ENCODE measurements at regions not wholly inside any gene's neighbourhood (a gene's known extent, or its start where the extent isn't known, plus 50 kb on each side); places are given as distances from the start of the nearest gene placed in this dataset.

DNA sequence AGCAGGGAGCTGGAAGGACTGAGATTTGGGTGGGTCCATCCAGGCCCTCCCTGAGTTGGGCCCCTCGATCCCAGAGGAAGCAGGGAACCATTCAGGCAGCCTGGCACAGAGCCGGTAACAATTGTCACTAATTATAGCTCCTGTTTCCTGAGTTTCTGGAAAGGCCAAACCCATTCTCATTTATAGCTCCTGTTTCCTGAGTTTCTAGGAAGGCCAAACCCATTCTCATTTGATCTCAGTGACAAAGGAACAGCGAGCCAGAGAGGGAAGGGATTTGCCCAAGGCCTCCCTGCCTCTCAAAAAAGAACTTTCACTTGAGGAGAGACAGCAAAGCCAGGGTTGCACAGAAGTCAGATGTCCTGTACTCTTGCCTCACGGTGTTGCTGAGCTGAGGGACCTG, 521.9 kb downstream of the TYW1 start:
- no peaks in the 10 kb centered on the region for H3K36me3 ChIP-seq (ENCODE audit: control insufficient read depth in 2 of 2, insufficient read depth in 1 of 2, low read length in 2 of 2)
- TF ChIP-seq ZNF366 (tag by site-specific recombination; conservative IDR thresholded peaks at IDR 0.05) = no peak
- no peak for TF ChIP-seq SCRT1 (tag by site-specific recombination; IDR thresholded peaks at IDR 0.05; ENCODE audit: borderline replicate concordance)
- no peak for TF ChIP-seq ZNF121 (tag by site-specific recombination; IDR thresholded peaks at IDR 0.05)
- no peak for TF ChIP-seq ZNF624 (tag by site-specific recombination; IDR thresholded peaks at IDR 0.05)
- TF ChIP-seq ZNF768 (tag by site-specific recombination; IDR thresholded peaks at IDR 0.05) = no peak
- TF ChIP-seq, protein P1, sequence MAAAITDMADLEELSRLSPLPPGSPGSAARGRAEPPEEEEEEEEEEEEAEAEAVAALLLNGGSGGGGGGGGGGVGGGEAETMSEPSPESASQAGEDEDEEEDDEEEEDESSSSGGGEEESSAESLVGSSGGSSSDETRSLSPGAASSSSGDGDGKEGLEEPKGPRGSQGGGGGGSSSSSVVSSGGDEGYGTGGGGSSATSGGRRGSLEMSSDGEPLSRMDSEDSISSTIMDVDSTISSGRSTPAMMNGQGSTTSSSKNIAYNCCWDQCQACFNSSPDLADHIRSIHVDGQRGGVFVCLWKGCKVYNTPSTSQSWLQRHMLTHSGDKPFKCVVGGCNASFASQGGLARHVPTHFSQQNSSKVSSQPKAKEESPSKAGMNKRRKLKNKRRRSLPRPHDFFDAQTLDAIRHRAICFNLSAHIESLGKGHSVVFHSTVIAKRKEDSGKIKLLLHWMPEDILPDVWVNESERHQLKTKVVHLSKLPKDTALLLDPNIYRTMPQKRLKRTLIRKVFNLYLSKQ (tag by site-specific recombination; IDR thresholded peaks at IDR 0.05; ENCODE audit: borderline replicate concordance) = no peak
- H3K4me3 ChIP-seq (ENCODE audit: low read depth, low read length) = no peak overlapping the region
- H3K4me1 ChIP-seq (ENCODE audit: control insufficient read depth, insufficient read depth, low read length) = no peaks in the 10 kb centered on the region
- ChIA-PET POLR2A (interaction anchor here (0.6 kb wide), 1 partner anchor 33 kb away, joined by 3 read pairs; no protein-coding TSS in a partner anchor), CTCF (no interaction called here)
- no peak overlapping the region for H3K27ac ChIP-seq (ENCODE audit: extremely low read depth, low read depth, low read length)
- no peaks in the 10 kb centered on the region for H3K9me3 ChIP-seq (ENCODE audit: control insufficient read depth, insufficient read depth, low read depth, low read length)

DNA sequence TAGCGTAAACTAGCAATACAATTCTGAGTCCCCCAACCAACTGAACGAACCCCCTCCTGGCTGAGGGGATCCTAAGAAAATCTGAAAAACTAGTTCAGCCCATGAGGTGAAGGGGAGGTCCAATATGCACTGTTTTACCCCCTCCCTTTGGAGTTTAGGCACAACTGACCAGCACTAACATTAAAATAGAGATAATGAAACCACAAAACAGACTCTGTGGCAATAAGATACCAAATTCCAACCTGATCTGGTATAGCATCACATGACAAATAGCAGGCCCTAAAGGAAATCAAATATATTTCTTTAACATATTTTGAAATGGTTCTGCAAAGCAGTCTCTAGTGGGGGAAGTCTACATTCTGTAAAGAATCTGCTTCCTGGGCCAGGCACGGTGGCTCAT, 522.5 kb downstream of the TYW1 start:
- ChIA-PET POLR2A (no interaction called here), CTCF (no interaction called here)
- Histone ChIP-seq H3K4me1 (ENCODE audit: control insufficient read depth, insufficient read depth, low read length) (no peaks in the 10 kb centered on the region), H3K9me3 (ENCODE audit: control insufficient read depth, insufficient read depth, low read depth, low read length) (no peaks in the 10 kb centered on the region), H3K27ac (ENCODE audit: extremely low read depth, low read depth, low read length) (no peak overlapping the region), H3K36me3 (ENCODE audit: control insufficient read depth in 2 of 2, insufficient read depth in 1 of 2, low read length in 2 of 2) (no peaks in the 10 kb centered on the region), H3K4me3 (ENCODE audit: low read depth, low read length) (no peak overlapping the region)
- no peak for TF ChIP-seq ZNF600 (tag by site-specific recombination; IDR thresholded peaks at IDR 0.05)
- TF ChIP-seq, protein P2, sequence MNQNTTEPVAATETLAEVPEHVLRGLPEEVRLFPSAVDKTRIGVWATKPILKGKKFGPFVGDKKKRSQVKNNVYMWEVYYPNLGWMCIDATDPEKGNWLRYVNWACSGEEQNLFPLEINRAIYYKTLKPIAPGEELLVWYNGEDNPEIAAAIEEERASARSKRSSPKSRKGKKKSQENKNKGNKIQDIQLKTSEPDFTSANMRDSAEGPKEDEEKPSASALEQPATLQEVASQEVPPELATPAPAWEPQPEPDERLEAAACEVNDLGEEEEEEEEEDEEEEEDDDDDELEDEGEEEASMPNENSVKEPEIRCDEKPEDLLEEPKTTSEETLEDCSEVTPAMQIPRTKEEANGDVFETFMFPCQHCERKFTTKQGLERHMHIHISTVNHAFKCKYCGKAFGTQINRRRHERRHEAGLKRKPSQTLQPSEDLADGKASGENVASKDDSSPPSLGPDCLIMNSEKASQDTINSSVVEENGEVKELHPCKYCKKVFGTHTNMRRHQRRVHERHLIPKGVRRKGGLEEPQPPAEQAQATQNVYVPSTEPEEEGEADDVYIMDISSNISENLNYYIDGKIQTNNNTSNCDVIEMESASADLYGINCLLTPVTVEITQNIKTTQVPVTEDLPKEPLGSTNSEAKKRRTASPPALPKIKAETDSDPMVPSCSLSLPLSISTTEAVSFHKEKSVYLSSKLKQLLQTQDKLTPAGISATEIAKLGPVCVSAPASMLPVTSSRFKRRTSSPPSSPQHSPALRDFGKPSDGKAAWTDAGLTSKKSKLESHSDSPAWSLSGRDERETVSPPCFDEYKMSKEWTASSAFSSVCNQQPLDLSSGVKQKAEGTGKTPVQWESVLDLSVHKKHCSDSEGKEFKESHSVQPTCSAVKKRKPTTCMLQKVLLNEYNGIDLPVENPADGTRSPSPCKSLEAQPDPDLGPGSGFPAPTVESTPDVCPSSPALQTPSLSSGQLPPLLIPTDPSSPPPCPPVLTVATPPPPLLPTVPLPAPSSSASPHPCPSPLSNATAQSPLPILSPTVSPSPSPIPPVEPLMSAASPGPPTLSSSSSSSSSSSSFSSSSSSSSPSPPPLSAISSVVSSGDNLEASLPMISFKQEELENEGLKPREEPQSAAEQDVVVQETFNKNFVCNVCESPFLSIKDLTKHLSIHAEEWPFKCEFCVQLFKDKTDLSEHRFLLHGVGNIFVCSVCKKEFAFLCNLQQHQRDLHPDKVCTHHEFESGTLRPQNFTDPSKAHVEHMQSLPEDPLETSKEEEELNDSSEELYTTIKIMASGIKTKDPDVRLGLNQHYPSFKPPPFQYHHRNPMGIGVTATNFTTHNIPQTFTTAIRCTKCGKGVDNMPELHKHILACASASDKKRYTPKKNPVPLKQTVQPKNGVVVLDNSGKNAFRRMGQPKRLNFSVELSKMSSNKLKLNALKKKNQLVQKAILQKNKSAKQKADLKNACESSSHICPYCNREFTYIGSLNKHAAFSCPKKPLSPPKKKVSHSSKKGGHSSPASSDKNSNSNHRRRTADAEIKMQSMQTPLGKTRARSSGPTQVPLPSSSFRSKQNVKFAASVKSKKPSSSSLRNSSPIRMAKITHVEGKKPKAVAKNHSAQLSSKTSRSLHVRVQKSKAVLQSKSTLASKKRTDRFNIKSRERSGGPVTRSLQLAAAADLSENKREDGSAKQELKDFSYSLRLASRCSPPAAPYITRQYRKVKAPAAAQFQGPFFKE (tag by site-specific recombination; IDR thresholded peaks at IDR 0.05; ENCODE audit: borderline replicate concordance) = no peak
- TF ChIP-seq, protein P3, sequence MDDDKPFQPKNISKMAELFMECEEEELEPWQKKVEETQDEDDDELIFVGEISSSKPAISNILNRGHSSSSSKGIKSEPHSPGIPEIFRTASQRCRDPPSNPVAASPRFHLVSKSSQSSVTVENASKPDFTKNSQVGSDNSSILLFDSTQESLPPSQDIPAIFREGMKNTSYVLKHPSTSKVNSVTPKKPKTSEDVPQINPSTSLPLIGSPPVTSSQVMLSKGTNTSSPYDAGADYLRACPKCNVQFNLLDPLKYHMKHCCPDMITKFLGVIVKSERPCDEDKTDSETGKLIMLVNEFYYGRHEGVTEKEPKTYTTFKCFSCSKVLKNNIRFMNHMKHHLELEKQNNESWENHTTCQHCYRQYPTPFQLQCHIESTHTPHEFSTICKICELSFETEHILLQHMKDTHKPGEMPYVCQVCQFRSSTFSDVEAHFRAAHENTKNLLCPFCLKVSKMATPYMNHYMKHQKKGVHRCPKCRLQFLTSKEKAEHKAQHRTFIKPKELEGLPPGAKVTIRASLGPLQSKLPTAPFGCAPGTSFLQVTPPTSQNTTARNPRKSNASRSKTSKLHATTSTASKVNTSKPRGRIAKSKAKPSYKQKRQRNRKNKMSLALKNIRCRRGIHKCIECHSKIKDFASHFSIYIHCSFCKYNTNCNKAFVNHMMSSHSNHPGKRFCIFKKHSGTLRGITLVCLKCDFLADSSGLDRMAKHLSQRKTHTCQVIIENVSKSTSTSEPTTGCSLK (tag by site-specific recombination; IDR thresholded peaks at IDR 0.05) = no peak
- TF ChIP-seq ZNF785 (tag by site-specific recombination; IDR thresholded peaks at IDR 0.05) = no peak
- TF ChIP-seq ZNF16 (tag by site-specific recombination; IDR thresholded peaks at IDR 0.05; ENCODE audit: low read depth) = no peak
- TF ChIP-seq, protein P1 (tag by site-specific recombination; IDR thresholded peaks at IDR 0.05; ENCODE audit: borderline replicate concordance) = no peak
- no peak for TF ChIP-seq ZNF510 (tag by site-specific recombination; IDR thresholded peaks at IDR 0.05; ENCODE audit: insufficient replicate concordance)
- TF ChIP-seq, protein P4, sequence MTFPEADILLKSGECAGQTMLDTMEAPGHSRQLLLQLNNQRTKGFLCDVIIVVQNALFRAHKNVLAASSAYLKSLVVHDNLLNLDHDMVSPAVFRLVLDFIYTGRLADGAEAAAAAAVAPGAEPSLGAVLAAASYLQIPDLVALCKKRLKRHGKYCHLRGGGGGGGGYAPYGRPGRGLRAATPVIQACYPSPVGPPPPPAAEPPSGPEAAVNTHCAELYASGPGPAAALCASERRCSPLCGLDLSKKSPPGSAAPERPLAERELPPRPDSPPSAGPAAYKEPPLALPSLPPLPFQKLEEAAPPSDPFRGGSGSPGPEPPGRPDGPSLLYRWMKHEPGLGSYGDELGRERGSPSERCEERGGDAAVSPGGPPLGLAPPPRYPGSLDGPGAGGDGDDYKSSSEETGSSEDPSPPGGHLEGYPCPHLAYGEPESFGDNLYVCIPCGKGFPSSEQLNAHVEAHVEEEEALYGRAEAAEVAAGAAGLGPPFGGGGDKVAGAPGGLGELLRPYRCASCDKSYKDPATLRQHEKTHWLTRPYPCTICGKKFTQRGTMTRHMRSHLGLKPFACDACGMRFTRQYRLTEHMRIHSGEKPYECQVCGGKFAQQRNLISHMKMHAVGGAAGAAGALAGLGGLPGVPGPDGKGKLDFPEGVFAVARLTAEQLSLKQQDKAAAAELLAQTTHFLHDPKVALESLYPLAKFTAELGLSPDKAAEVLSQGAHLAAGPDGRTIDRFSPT (tag by site-specific recombination; IDR thresholded peaks at IDR 0.05) = no peak
- no peak for TF ChIP-seq KLF9 (tag by site-specific recombination; IDR thresholded peaks at IDR 0.05; ENCODE audit: low read depth)

All from HEK293 (cell line).